Erythroblast (primary cell): ENCODE measurements at regions not wholly inside any gene's neighbourhood (a gene's known extent, or its start where the extent isn't known, plus 50 kb on each side); places are given as distances from the start of the nearest gene placed in this dataset.

Experiments
- GATA1 ChIP-seq: IDR thresholded peaks from 2 replicates; pipeline ENCODE4 v1.6.1; 2011; ENCODE audit warnings: low read depth, mild to moderate bottlenecking, control low read depth, low read length, moderate library complexity
- POLR2A ChIP-seq: IDR thresholded peaks from 2 replicates; pipeline ENCODE4 v1.6.1; 2011; ENCODE audit warnings: mild to moderate bottlenecking, low read length

DNA sequence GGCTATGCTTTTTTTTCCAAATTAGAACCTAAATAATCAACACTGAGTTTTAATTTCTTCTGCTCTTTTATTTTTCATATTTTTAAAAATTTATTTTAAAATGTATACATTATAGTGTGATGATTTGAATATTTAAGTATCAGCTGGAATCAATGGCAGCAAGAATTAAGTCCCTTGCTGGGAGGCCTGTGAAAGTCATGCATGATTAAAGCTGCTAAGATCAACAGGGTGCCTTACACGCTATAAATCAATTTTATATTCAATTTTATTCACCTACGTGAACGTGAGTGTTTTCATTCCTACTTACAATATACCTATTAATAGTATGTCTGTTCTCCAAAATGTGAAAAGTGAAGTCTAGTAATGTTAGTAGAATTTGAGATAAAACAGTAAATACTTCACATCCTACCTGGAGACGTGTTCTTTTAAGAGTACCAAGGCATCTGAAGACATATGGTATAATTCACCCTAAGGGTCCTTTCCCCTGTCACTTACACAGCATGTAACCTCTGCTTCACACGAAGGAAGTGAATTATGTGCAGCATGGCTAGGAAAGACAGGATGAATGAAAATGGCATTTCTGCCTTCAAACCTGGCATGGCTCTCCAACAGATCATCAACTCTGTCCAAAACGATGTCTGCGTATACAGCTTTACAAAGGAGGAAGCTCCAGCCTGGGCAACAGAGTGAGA is 640.4 kb upstream of the ROBO1 start:
- TF ChIP-seq POLR2A (no peak), GATA1 (no peak)
